Activated naive CD8-positive, alpha-beta T cell treated with anti-CD3 and anti-CD28 coated beads, Interleukin-2, amount 50 U/mL, for 24 hours (primary cell): ENCODE measurements at regions not wholly inside any gene's neighbourhood (a gene's known extent, or its start where the extent isn't known, plus 50 kb on each side); places are given as distances from the start of the nearest gene placed in this dataset.
"Not testable (repeated sequence)": the region's sequence is repeated elsewhere in the genome, so short reads cannot be mapped to it uniquely, and the experiment has no call there.

Experiments
- ATAC-seq: fragments of 150-1000 bp; cut with Tn5 transposase; one replicate; pipeline ENCODE4 v1.10.0; 2021
- DNase-seq: peaks from one replicate; pipeline ENCODE4 v3.0.0; 2021
- H3K27ac Mint-ChIP-seq: one replicate; pipeline ENCODE4 v1.8.0; 2021; ENCODE audit warnings: mild to moderate bottlenecking, mixed read lengths
- H3K27me3 Mint-ChIP-seq: one replicate; pipeline ENCODE4 v1.8.0; 2021; ENCODE audit warnings: mixed read lengths
- H3K36me3 Mint-ChIP-seq: one replicate; pipeline ENCODE4 v1.8.0; 2021; ENCODE audit warnings: low read depth, mixed read lengths
- H3K4me1 Mint-ChIP-seq: one replicate; pipeline ENCODE4 v1.8.0; 2021; ENCODE audit warnings: mixed read lengths
- H3K4me3 Mint-ChIP-seq: one replicate; pipeline ENCODE4 v1.8.0; 2021; ENCODE audit warnings: mild to moderate bottlenecking, moderate library complexity, mixed read lengths
- H3K9me3 Mint-ChIP-seq: one replicate; pipeline ENCODE4 v1.8.0; 2021; ENCODE audit warnings: mixed read lengths

GRCh38 chr10:44293306-44293778 is 91.6 kb downstream of the CXCL12 start:
- no peaks in the 10 kb centered on the region for H3K36me3 Mint-ChIP-seq
- peaks cover 16% of the 10 kb centered on the region for H3K27me3 Mint-ChIP-seq
- H3K4me1 Mint-ChIP-seq: no peaks in the 10 kb centered on the region
- no peaks in the 10 kb centered on the region for H3K9me3 Mint-ChIP-seq
- H3K4me3 Mint-ChIP-seq: no peak overlapping the region
- ATAC-seq (no peak), DNase-seq (no peak)
- H3K27ac Mint-ChIP-seq: no peak overlapping the region

GRCh38 chr10:44292390-44293002 is 92.4 kb downstream of the CXCL12 start:
- H3K4me3 Mint-ChIP-seq: no peak overlapping the region
- H3K27me3 Mint-ChIP-seq: peaks cover 16% of the 10 kb centered on the region
- no peaks in the 10 kb centered on the region for H3K9me3 Mint-ChIP-seq
- no peaks in the 10 kb centered on the region for H3K4me1 Mint-ChIP-seq
- no peak overlapping the region for H3K27ac Mint-ChIP-seq
- no peaks in the 10 kb centered on the region for H3K36me3 Mint-ChIP-seq
- DNase-seq (no peak), ATAC-seq (no peak)

GRCh38 chr10:44291091-44291490 is 93.8 kb downstream of the CXCL12 start:
- Mint-ChIP-seq H3K4me3 (no peak overlapping the region), H3K9me3 (no peaks in the 10 kb centered on the region), H3K27me3 (peaks cover 16% of the 10 kb centered on the region), H3K36me3 (no peaks in the 10 kb centered on the region), H3K4me1 (no peaks in the 10 kb centered on the region), H3K27ac (no peak overlapping the region)
- no peak for DNase-seq
- ATAC-seq: no peak

- DNase-seq: no peak
- Mint-ChIP-seq H3K4me1 (no peaks in the 10 kb centered on the region), H3K4me3 (no peak overlapping the region), H3K36me3 (no peaks in the 10 kb centered on the region), H3K27ac (no peak overlapping the region), H3K27me3 (peaks cover 16% of the 10 kb centered on the region), H3K9me3 (no peaks in the 10 kb centered on the region)
- no peak for ATAC-seq
Measured at GRCh38 chr10:44289125-44289524, 95.8 kb downstream of the CXCL12 start.

GRCh38 chr10:44287408-44287807 is 97.5 kb downstream of the CXCL12 start:
- no peaks in the 10 kb centered on the region for H3K36me3 Mint-ChIP-seq
- no peak overlapping the region for H3K4me3 Mint-ChIP-seq
- H3K27ac Mint-ChIP-seq: no peak overlapping the region
- no peaks in the 10 kb centered on the region for H3K9me3 Mint-ChIP-seq
- peaks cover 16% of the 10 kb centered on the region for H3K27me3 Mint-ChIP-seq
- no peak for ATAC-seq
- H3K4me1 Mint-ChIP-seq: no peaks in the 10 kb centered on the region
- DNase-seq: no peak

GRCh38 chr10:44284198-44285084 is 100.5 kb downstream of the CXCL12 start:
- no peak for DNase-seq
- no peak for ATAC-seq
- H3K27me3 Mint-ChIP-seq: peaks cover 4% of the 10 kb centered on the region

GRCh38 chr10:44282626-44283300 is 102.1 kb downstream of the CXCL12 start:
- Mint-ChIP-seq H3K27ac (no peak overlapping the region), H3K9me3 (no peaks in the 10 kb centered on the region), H3K4me1 (no peaks in the 10 kb centered on the region), H3K27me3 (peaks cover 2% of the 10 kb centered on the region), H3K36me3 (no peaks in the 10 kb centered on the region), H3K4me3 (no peak overlapping the region)
- no peak for ATAC-seq
- no peak for DNase-seq

More at GRCh38 chr10:44284198-44285084, 100.5 kb downstream of the CXCL12 start:
- H3K9me3 Mint-ChIP-seq: no peaks in the 10 kb centered on the region
- no peaks in the 10 kb centered on the region for H3K36me3 Mint-ChIP-seq
- H3K4me3 Mint-ChIP-seq: no peak overlapping the region
- H3K27ac Mint-ChIP-seq: no peak overlapping the region
- no peaks in the 10 kb centered on the region for H3K4me1 Mint-ChIP-seq

- no peaks in the 10 kb centered on the region for H3K4me1 Mint-ChIP-seq
- H3K27ac Mint-ChIP-seq: no peak overlapping the region
- no peak overlapping the region for H3K4me3 Mint-ChIP-seq
- no peak for ATAC-seq
- no peaks in the 10 kb centered on the region for H3K9me3 Mint-ChIP-seq
- no peaks in the 10 kb centered on the region for H3K36me3 Mint-ChIP-seq
- H3K27me3 Mint-ChIP-seq: peaks cover 2% of the 10 kb centered on the region
- DNase-seq: no peak
Measured at GRCh38 chr10:44281662-44282061, 103.2 kb downstream of the CXCL12 start.

- no peaks in the 10 kb centered on the region for H3K36me3 Mint-ChIP-seq
- H3K27ac Mint-ChIP-seq: no peak overlapping the region
- H3K27me3 Mint-ChIP-seq: peaks cover 2% of the 10 kb centered on the region
- no peak overlapping the region for H3K4me3 Mint-ChIP-seq
- peaks cover 3% of the 10 kb centered on the region for H3K9me3 Mint-ChIP-seq
- ATAC-seq: no peak
- H3K4me1 Mint-ChIP-seq: no peaks in the 10 kb centered on the region
- DNase-seq: no peak
Measured at GRCh38 chr10:44281089-44281613, 103.7 kb downstream of the CXCL12 start.

- H3K27ac Mint-ChIP-seq: no peak overlapping the region
- H3K4me3 Mint-ChIP-seq: no peak overlapping the region
- H3K9me3 Mint-ChIP-seq: peaks cover 9% of the 10 kb centered on the region
- no peak for DNase-seq
- no peak for ATAC-seq
- no peaks in the 10 kb centered on the region for H3K4me1 Mint-ChIP-seq
- H3K27me3 Mint-ChIP-seq: peaks cover 2% of the 10 kb centered on the region
- H3K36me3 Mint-ChIP-seq: no peaks in the 10 kb centered on the region
Measured at GRCh38 chr10:44280226-44281014, 104.5 kb downstream of the CXCL12 start.

GRCh38 chr10:44279426-44280126 is 105.3 kb downstream of the CXCL12 start:
- ATAC-seq (no peak), DNase-seq (no peak)
- Mint-ChIP-seq H3K9me3 (peaks cover 13% of the 10 kb centered on the region), H3K27me3 (peaks cover 2% of the 10 kb centered on the region), H3K4me1 (no peaks in the 10 kb centered on the region), H3K36me3 (no peaks in the 10 kb centered on the region), H3K4me3 (no peak overlapping the region), H3K27ac (no peak overlapping the region)

- Mint-ChIP-seq H3K36me3 (no peaks in the 10 kb centered on the region), H3K9me3 (peaks cover 13% of the 10 kb centered on the region), H3K4me3 (no peak overlapping the region), H3K4me1 (no peaks in the 10 kb centered on the region), H3K27me3 (peaks cover 2% of the 10 kb centered on the region), H3K27ac (no peak overlapping the region)
- no peak for ATAC-seq
- DNase-seq: no peak
Measured at GRCh38 chr10:44278837-44279324, 106.0 kb downstream of the CXCL12 start.

- ATAC-seq, H3K27me3 Mint-ChIP-seq, H3K36me3 Mint-ChIP-seq, DNase-seq, H3K27ac Mint-ChIP-seq, H3K4me3 Mint-ChIP-seq, H3K4me1 Mint-ChIP-seq: not testable (repeated sequence)
- peaks cover 19% of the 10 kb centered on the region for H3K9me3 Mint-ChIP-seq
Measured at GRCh38 chr10:44268435-44268948, 116.4 kb downstream of the CXCL12 start.
